ENCODE measurements at regions not wholly inside any gene's neighbourhood (a gene's known extent, or its start where the extent isn't known, plus 50 kb on each side); places are given as distances from the start of the nearest gene placed in this dataset.
A peak's percentile ranks its signal among the peaks of the same experiment; 100 is the strongest.

- Histone ChIP-seq H2AFZ (ENCODE audit: low read depth, low read length) (no peak overlapping the region), H3K4me1 (replicated peaks in 1 of 2; ENCODE audit: control insufficient read depth in 2 of 2, insufficient read depth in 2 of 2, low read length in 2 of 2) (no peaks in the 10 kb centered on the region), H3K9ac (ENCODE audit: insufficient read depth in 1 of 2, low read depth in 2 of 2, low read length in 2 of 2) (no peak overlapping the region), H3K9me3 (replicated peaks; ENCODE audit: control insufficient read depth, insufficient read depth, low read depth, low read length) (no peaks in the 10 kb centered on the region), H3K79me2 (ENCODE audit: control insufficient read depth, insufficient read depth, low read length) (no peaks in the 10 kb centered on the region), H3K36me3 (ENCODE audit: control insufficient read depth, insufficient read depth, low read length) (no peaks in the 10 kb centered on the region), H3K9me1 (ENCODE audit: control insufficient read depth, insufficient read depth, low read length) (no peaks in the 10 kb centered on the region), H3K27me3 (ENCODE audit: control insufficient read depth in 2 of 2, insufficient read depth in 2 of 2, low read length in 2 of 2) (no peaks in the 10 kb centered on the region), H3K4me3 (no peak overlapping the region), H3K4me2 (ENCODE audit: insufficient read depth, low read length) (no peak overlapping the region), H3K27ac (ENCODE audit: extremely low read depth, low read depth, low read length) (no peak overlapping the region), H4K20me1 (replicated peaks; ENCODE audit: control insufficient read depth, insufficient read depth, low read length) (no peaks in the 10 kb centered on the region)
- TF ChIP-seq PHTF2 (CRISPR knock-in tag; IDR thresholded peaks at IDR 0.05), result no peak
- TF ChIP-seq SMARCA5 (IDR thresholded peaks at IDR 0.05), result no peak
- TF ChIP-seq CEBPB (tag; IDR thresholded peaks at IDR 0.05), result peak; percentile 82
- TF ChIP-seq E4F1 (CRISPR knock-in tag; IDR thresholded peaks at IDR 0.05; ENCODE audit: borderline replicate concordance), result no peak
- no peak for TF ChIP-seq MLLT1 (IDR thresholded peaks at IDR 0.05)
- no peak for TF ChIP-seq COPS2 (conservative IDR thresholded peaks at IDR 0.05)
- TF ChIP-seq CEBPG (CRISPR knock-in tag; IDR thresholded peaks at IDR 0.05), result no peak
- peak; percentile 44 to 62; a peak in 3 of 4 replicates for TF ChIP-seq CEBPG (tag; conservative IDR thresholded peaks at IDR 0.05 in 1 of 2, IDR thresholded peaks at IDR 0.05 in 1 of 2)
- TF ChIP-seq MED1 (CRISPR knock-in tag; IDR thresholded peaks at IDR 0.05; ENCODE audit: borderline replicate concordance), result no peak
- ChIA-PET POLR2A (no interaction called here), CTCF (ENCODE audit: low intra/inter-chr PET ratio) (no interaction called here)
- in situ Hi-C loops (cut with MboI) (no loop called here), intact Hi-C loops (cut with micrococcal nuclease) (no loop called here)
- WGBS (ENCODE audit: insufficient coverage, low coverage, missing lambda C conversion rate), result 31% methylated on average over 2 of the region's 2 CpGs
- BruUV-seq (replicated peaks), result no TSS peak
- ATAC-seq, result no peak
- no peak for DNase-seq (ENCODE audit: extremely low read depth in 1 of 4, low spot score in 3 of 4)
- no peak for FAIRE-seq
Measured at GRCh38 chr2:81513328-81513727, 1208.8 kb upstream of the LRRTM1 start.
